Activated CD4-positive, alpha-beta memory T cell treated with anti-CD3 and anti-CD28 coated beads, Interleukin-2, amount 10 ng/mL, durations not matched to agents 7 days and 5 days (primary cell): ENCODE measurements at regions not wholly inside any gene's neighbourhood (a gene's known extent, or its start where the extent isn't known, plus 50 kb on each side); places are given as distances from the start of the nearest gene placed in this dataset.

ENCODE experiments used
- CTCF ChIA-PET: fragments of 350-600 bp; sonication (Branson Sonifier 250); formaldehyde crosslinking; loops from one replicate; lab custom pipeline; 2021; ENCODE audit warnings: antibody characterized with exemption, inconsistent platforms; lab: Charles Lee
- POLR2A ChIA-PET: fragments of 350-600 bp; sonication (Branson Sonifier 250); formaldehyde crosslinking; loops from one replicate; lab custom pipeline; 2021; ENCODE audit warnings: antibody characterized with exemption; lab: Charles Lee
- DNase-seq: peaks from one replicate; pipeline ENCODE4 v3.0.0-alpha.2; 2020
- H3K27ac Mint-ChIP-seq: one replicate; pipeline ENCODE4 v1.8.0; 2021; ENCODE audit warnings: mild to moderate bottlenecking, mixed read lengths
- H3K27me3 Mint-ChIP-seq: one replicate; pipeline ENCODE4 v1.8.0; 2021; ENCODE audit warnings: mixed read lengths
- H3K36me3 Mint-ChIP-seq: one replicate; pipeline ENCODE4 v1.8.0; 2021; ENCODE audit warnings: low read depth, mixed read lengths
- H3K4me1 Mint-ChIP-seq: one replicate; pipeline ENCODE4 v1.8.0; 2021; ENCODE audit warnings: mixed read lengths
- H3K4me3 Mint-ChIP-seq: one replicate; pipeline ENCODE4 v1.8.0; 2021; ENCODE audit warnings: mild to moderate bottlenecking, mixed read lengths
- H3K9me3 Mint-ChIP-seq: one replicate; pipeline ENCODE4 v1.8.0; 2021; ENCODE audit warnings: mixed read lengths

DNA sequence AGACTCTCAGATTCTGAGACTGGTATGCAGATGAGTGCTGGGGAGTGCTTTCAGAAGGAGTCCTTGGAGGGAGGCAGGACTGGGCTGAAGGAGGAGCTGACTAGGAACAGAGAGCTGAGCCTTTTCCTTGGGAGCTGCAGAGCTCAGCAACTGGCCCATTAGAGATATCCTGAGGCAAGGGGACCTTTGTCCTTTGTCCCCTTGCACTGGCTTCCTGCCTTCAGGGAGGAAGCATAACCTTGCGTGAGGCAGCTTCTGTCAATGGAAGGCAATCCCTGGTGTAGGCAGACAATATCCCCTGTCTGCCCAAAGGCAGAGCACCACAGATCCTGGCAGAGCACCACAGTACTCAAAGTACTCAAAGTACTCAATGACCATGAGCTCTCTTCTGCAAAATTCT, 375.3 kb downstream of the HRH4 start:
- POLR2A ChIA-PET = no interaction called here
- H3K27ac Mint-ChIP-seq = no peak overlapping the region
- no peaks in the 10 kb centered on the region for H3K27me3 Mint-ChIP-seq
- H3K4me3 Mint-ChIP-seq = no peak overlapping the region
- DNase-seq = no peak
- CTCF ChIA-PET = no interaction called here
- peaks cover 2% of the 10 kb centered on the region for H3K9me3 Mint-ChIP-seq
- H3K4me1 Mint-ChIP-seq = no peaks in the 10 kb centered on the region
- H3K36me3 Mint-ChIP-seq = no peaks in the 10 kb centered on the region

DNA sequence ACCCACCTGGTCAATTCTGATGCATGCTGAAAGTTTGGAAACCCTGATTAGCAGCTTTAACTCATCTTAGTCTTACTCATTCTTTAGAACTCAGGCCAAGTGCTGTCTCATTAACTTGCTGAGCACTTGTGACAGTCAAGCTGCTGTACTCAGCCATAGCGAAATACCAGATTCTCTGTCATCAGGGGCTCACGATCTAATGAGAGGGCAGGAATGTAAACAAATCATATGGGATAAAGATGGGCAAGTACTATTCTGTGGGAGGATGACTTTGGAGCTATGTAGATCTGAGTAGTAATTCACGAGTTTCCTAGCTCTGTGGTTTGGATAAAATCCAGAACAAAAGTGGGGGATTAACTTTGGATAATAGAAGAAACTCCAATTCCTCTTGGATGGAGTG, 376.6 kb downstream of the HRH4 start:
- Mint-ChIP-seq H3K36me3 (no peaks in the 10 kb centered on the region), H3K4me3 (no peak overlapping the region), H3K27ac (no peak overlapping the region), H3K9me3 (peaks cover 2% of the 10 kb centered on the region), H3K4me1 (no peaks in the 10 kb centered on the region), H3K27me3 (no peaks in the 10 kb centered on the region)
- no peak for DNase-seq
- ChIA-PET CTCF (no interaction called here), POLR2A (no interaction called here)

DNA sequence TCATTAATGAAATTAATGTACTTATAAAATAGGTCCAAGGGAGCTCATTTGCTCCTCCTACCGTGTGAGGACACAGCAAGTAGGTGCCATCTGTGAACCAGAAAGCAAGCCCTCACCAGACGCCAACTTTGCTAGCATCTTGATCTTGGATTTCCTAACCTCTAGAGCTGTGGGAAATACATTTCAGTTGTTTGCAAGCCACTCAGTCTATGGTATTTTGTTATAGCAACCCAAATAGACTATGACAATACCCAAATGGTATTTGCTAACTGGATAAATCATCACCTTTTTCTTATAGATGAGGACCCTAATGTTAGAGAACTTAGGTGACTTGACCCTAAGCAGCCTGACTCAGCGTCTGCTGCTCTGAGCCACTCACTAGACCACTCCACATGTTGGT, 379.6 kb downstream of the HRH4 start:
- peaks cover 2% of the 10 kb centered on the region for H3K9me3 Mint-ChIP-seq
- no peak overlapping the region for H3K27ac Mint-ChIP-seq
- no peaks in the 10 kb centered on the region for H3K27me3 Mint-ChIP-seq
- no peak overlapping the region for H3K4me3 Mint-ChIP-seq
- ChIA-PET CTCF (no interaction called here), POLR2A (no interaction called here)
- no peaks in the 10 kb centered on the region for H3K36me3 Mint-ChIP-seq
- DNase-seq = no peak
- H3K4me1 Mint-ChIP-seq = no peaks in the 10 kb centered on the region

DNA sequence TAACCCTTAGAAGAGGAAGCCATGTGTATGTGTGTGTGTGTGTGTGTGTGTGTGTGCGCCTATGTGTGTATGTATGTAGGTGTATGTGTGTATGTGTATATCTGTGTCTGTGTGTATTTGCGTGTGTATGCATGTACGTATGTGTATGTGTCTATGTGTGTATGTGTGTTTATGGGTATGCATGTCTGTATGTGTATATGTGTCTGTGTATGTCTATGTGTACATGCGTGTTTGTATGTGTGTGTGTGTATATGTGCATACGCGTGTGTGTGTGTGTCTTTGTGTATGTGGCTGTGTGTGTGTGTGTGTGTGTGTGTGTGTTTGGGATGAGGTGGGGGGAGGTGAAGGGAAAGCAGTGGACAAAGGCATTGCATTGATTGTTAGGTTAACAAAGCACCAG, 380.2 kb downstream of the HRH4 start:
- Mint-ChIP-seq H3K4me3 (no peak overlapping the region), H3K27me3 (no peaks in the 10 kb centered on the region), H3K27ac (no peak overlapping the region), H3K36me3 (no peaks in the 10 kb centered on the region), H3K9me3 (peaks cover 2% of the 10 kb centered on the region), H3K4me1 (no peaks in the 10 kb centered on the region)
- ChIA-PET CTCF (no interaction called here), POLR2A (no interaction called here)
- DNase-seq = no peak

DNA sequence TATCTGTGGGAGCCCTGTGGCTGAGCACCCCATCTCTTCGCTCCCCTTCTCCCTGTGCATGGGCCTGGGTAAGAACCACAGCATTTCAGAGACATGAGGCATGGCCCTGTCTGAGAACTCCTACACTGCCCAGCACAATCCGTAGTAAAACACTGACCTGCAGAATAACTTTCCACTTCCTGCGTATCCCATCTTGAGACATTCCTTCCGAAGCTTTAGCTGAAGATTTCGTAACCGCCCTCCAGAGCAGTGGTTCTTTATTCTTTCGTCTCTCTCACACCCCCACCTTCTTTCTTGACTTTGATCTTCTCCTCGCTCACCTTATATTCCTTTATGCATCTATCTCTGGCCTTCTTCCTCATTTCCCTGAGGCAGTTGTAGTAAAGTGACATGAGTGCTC, 381.1 kb downstream of the HRH4 start:
- Mint-ChIP-seq H3K4me1 (no peaks in the 10 kb centered on the region), H3K4me3 (no peak overlapping the region), H3K27ac (no peak overlapping the region), H3K36me3 (no peaks in the 10 kb centered on the region), H3K27me3 (no peaks in the 10 kb centered on the region), H3K9me3 (peaks cover 2% of the 10 kb centered on the region)
- ChIA-PET POLR2A (no interaction called here), CTCF (no interaction called here)
- no peak for DNase-seq

DNA sequence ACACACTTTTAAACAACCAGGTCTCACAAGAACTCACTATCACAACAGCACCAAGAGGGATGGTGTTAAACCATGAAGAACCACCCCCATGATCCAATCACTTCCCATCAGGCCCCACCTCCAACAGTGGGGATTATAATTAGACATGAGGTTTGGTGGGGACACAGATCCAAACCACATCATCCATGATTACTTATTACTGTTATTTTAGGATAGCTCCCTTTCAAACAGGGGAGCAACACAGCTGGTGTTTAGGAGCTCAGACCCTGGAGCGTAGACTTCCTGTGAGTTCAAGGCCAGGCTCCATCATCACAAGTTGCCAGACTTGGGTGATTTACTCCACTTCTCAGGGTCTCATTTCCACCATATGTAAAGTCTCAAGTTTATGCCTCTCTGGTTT, 382.7 kb downstream of the HRH4 start:
- Mint-ChIP-seq H3K4me3 (no peak overlapping the region), H3K9me3 (peaks cover 2% of the 10 kb centered on the region), H3K36me3 (no peaks in the 10 kb centered on the region), H3K27me3 (no peaks in the 10 kb centered on the region), H3K4me1 (no peaks in the 10 kb centered on the region), H3K27ac (no peak overlapping the region)
- ChIA-PET POLR2A (no interaction called here), CTCF (no interaction called here)
- no peak for DNase-seq

DNA sequence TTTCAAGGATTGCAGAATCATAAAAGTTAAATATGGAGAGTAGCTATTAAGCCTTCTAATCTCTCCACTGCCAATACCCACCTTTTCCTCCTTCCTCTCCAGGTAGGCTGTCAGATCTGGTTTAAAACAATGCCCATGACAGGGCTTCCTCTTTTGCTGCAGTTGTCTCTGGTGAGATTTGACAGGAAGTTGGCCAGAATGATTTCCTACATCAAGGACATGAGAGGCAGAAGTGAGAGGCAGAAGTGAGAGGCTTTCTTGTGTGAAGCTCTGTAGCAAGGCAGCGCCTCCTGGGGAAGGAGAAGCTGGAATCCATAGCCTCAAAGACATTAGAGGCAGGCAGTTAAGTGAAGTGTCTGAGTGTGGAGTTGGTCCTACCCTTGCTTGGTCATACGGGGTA, 385.7 kb downstream of the HRH4 start:
- Mint-ChIP-seq H3K4me3 (no peak overlapping the region), H3K27ac (no peak overlapping the region), H3K9me3 (no peaks in the 10 kb centered on the region), H3K36me3 (no peaks in the 10 kb centered on the region), H3K4me1 (no peaks in the 10 kb centered on the region), H3K27me3 (no peaks in the 10 kb centered on the region)
- ChIA-PET POLR2A (no interaction called here), CTCF (no interaction called here)
- DNase-seq = no peak

DNA sequence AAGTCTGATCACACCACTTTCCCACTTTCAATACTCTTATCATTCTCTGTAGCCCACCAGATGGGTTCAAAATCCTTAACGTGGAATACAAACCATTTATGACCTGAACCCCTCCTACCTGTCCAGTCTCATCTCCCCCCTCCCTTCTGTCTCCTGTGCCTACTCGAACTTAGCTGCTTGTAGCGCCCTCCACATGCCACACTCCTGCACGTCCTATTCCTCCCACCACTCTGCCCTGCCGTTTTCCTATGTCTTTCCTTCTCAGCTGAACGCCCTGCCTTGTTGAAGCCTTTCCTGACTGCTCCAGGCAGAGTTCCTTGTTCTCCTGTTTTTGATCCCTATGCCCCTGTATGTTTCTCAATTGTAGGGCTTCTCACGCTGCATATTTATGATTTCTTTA, 390.1 kb downstream of the HRH4 start:
- CTCF ChIA-PET = no interaction called here
- H3K9me3 Mint-ChIP-seq = no peaks in the 10 kb centered on the region
- H3K4me1 Mint-ChIP-seq = no peaks in the 10 kb centered on the region
- H3K27ac Mint-ChIP-seq = no peak overlapping the region
- no peak for DNase-seq
- no peak overlapping the region for H3K4me3 Mint-ChIP-seq
- POLR2A ChIA-PET = no interaction called here
- no peaks in the 10 kb centered on the region for H3K27me3 Mint-ChIP-seq
- no peaks in the 10 kb centered on the region for H3K36me3 Mint-ChIP-seq

DNA sequence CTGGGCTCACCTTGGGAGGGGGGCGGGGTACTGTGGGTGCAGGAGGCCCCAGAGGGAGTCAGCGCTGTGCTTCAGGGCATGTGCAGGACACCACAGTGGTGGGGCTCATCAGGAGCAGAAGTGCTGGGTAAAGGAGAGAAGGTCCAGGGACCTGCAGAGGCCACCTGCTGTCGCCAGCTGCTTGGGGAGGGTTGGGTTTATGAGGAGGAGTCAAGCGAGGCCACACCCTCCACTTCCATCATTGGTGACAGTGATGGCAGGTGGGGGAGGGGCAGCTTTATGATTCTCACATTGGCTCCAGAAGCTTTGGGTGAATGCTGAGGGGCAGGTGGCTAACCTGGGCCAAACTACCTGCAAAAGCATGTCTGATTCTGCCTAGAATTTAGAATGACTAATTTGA, 392.6 kb downstream of the HRH4 start:
- POLR2A ChIA-PET = no interaction called here
- H3K27ac Mint-ChIP-seq = no peak overlapping the region
- H3K9me3 Mint-ChIP-seq = no peaks in the 10 kb centered on the region
- no peaks in the 10 kb centered on the region for H3K36me3 Mint-ChIP-seq
- H3K4me3 Mint-ChIP-seq = no peak overlapping the region
- CTCF ChIA-PET = no interaction called here
- no peak for DNase-seq
- H3K4me1 Mint-ChIP-seq = no peaks in the 10 kb centered on the region
- no peaks in the 10 kb centered on the region for H3K27me3 Mint-ChIP-seq

DNA sequence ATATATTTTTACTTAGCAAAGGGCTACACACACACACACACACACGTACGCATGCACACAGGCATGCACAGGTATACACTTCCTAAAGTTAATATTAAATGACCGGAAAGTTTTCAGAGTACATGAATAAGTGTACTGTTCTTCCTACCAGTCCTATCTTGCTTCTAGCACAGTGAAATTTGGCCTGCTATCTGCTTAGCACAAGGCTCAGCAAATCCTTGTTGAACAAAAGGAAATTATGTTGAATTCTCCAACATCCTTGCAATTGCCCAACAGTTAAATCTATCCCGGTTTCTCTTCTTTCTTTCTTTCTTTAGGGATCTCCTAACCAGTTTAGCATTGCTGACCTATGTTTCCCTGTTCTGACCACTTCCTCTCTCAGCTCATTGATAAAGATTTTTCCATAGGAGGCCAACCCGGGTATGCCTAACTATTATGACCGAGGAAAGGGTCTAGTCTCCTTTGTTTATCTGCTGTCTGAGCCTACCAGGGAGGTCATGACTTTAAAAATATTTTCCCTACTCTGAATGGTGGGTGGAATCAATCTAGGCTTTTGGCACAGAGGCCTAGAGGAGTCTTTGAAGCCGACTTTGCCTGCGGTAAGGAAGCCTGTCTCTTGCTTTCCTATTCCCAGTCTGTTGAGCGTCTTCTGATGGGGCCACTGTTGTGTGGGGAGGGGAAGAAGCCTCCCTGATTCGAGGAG, 400.7 kb downstream of the HRH4 start:
- POLR2A ChIA-PET = no interaction called here
- H3K36me3 Mint-ChIP-seq = no peaks in the 10 kb centered on the region
- H3K9me3 Mint-ChIP-seq = no peaks in the 10 kb centered on the region
- H3K27ac Mint-ChIP-seq = no peak overlapping the region
- H3K4me1 Mint-ChIP-seq = no peaks in the 10 kb centered on the region
- CTCF ChIA-PET = no interaction called here
- H3K27me3 Mint-ChIP-seq = no peaks in the 10 kb centered on the region
- no peak overlapping the region for H3K4me3 Mint-ChIP-seq
- DNase-seq = no peak

DNA sequence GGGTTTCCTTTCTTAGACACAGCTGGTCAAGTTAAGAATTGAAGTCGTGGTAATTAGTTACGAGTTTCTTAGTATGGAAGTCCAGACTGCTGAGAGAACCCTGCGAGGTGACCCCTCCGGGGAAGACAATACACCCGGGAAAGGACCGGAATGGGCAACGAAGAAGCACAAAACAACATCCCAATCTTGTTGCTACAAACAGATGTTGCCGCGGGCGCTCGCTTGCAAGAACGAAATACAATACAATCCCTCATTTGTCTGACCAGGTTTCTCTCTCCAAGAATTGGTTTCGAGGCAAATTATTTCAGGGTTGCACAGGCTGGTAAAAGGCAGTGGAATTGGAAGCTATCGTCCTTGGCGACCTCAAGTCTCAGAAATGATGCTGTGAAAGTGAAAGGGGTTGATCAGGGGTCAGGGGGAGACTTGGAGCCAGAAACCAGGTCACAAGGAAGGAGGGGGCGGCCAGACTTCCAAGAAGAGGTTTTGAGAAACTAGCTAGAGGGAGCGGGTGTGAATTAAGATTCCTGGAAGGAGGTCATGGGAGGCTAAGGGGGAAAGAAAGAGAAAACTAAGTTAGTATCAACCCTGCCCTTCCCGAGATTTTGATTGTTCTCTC, 401.9 kb downstream of the HRH4 start:
- H3K9me3 Mint-ChIP-seq = no peaks in the 10 kb centered on the region
- DNase-seq = no peak
- H3K27me3 Mint-ChIP-seq = no peaks in the 10 kb centered on the region
- no peaks in the 10 kb centered on the region for H3K4me1 Mint-ChIP-seq
- POLR2A ChIA-PET = no interaction called here
- CTCF ChIA-PET = no interaction called here
- H3K36me3 Mint-ChIP-seq = no peaks in the 10 kb centered on the region
- no peak overlapping the region for H3K4me3 Mint-ChIP-seq
- H3K27ac Mint-ChIP-seq = no peak overlapping the region

DNA sequence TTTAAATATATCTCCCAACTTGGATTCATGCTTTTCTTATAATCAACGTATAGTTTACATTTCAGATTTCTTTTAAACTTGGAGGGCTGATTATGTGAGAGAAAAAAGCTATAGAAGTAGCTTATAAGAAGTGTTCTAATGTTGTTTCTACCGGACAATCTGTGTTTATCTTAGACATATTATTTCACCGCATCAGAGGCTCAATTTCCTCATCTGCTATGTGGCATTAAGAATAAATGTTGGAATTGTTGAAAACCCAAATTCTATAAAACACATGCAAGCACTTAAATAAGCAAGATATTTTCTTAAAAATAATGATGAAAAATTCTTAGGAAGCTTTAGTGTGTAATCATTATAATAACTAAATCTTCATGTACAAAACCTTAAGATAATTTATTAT, 407.9 kb downstream of the HRH4 start:
- H3K9me3 Mint-ChIP-seq = no peaks in the 10 kb centered on the region
- no peaks in the 10 kb centered on the region for H3K36me3 Mint-ChIP-seq
- no peaks in the 10 kb centered on the region for H3K27me3 Mint-ChIP-seq
- H3K4me1 Mint-ChIP-seq = no peaks in the 10 kb centered on the region
- ChIA-PET CTCF (no interaction called here), POLR2A (no interaction called here)
- DNase-seq = no peak
- H3K4me3 Mint-ChIP-seq = no peak overlapping the region
- no peak overlapping the region for H3K27ac Mint-ChIP-seq

DNA sequence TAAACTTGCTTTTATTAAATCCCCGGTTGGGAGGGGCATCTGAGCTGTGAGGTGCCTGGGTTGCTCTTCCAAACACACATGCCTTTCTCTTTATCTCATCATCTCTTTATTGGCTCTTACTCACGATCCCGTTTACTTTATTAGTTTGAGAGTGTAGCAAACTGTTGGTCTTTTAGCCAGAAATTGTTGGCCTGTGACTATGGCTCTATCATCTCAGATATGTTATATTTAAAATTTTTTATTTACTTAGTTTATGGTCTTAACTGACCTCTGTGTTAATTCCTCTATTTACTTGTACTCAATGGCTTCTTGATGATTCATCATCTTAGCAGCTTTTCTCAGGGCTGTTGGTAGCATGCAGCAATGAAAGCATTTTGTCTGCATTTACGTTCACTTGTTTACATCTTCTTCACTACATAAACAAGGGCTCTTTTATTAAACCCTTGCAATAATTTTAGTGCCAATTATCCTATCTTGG, 408.4 kb downstream of the HRH4 start:
- DNase-seq = no peak
- CTCF ChIA-PET = no interaction called here
- no peak overlapping the region for H3K27ac Mint-ChIP-seq
- H3K27me3 Mint-ChIP-seq = no peaks in the 10 kb centered on the region
- POLR2A ChIA-PET = no interaction called here
- H3K9me3 Mint-ChIP-seq = no peaks in the 10 kb centered on the region
- H3K4me1 Mint-ChIP-seq = no peaks in the 10 kb centered on the region
- H3K4me3 Mint-ChIP-seq = no peak overlapping the region
- no peaks in the 10 kb centered on the region for H3K36me3 Mint-ChIP-seq

DNA sequence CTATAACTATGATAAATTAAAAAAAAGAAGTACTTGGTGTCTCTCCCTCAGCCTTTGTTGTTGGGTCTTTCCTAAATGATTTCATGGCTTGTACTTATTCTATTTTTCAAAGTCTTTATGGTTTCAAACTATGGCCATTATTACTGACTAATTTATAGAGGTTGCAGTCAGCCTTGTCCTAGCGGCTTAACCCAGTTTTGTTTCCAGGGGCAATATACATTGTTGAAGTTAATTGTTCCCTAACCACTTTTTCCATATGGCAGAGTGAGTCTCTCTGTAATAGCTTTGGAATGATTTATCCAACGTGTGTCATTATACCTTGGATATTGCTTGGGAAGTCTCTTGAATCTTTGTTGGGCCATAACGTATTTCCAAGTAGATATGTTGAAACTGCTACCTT, 408.8 kb downstream of the HRH4 start:
- Mint-ChIP-seq H3K4me3 (no peak overlapping the region), H3K4me1 (no peaks in the 10 kb centered on the region), H3K27me3 (no peaks in the 10 kb centered on the region), H3K9me3 (no peaks in the 10 kb centered on the region), H3K36me3 (no peaks in the 10 kb centered on the region), H3K27ac (no peak overlapping the region)
- ChIA-PET POLR2A (no interaction called here), CTCF (no interaction called here)
- DNase-seq = no peak
